ENCODE measurements at regions not wholly inside any gene's neighbourhood (a gene's known extent, or its start where the extent isn't known, plus 50 kb on each side); places are given as distances from the start of the nearest gene placed in this dataset.

DNA sequence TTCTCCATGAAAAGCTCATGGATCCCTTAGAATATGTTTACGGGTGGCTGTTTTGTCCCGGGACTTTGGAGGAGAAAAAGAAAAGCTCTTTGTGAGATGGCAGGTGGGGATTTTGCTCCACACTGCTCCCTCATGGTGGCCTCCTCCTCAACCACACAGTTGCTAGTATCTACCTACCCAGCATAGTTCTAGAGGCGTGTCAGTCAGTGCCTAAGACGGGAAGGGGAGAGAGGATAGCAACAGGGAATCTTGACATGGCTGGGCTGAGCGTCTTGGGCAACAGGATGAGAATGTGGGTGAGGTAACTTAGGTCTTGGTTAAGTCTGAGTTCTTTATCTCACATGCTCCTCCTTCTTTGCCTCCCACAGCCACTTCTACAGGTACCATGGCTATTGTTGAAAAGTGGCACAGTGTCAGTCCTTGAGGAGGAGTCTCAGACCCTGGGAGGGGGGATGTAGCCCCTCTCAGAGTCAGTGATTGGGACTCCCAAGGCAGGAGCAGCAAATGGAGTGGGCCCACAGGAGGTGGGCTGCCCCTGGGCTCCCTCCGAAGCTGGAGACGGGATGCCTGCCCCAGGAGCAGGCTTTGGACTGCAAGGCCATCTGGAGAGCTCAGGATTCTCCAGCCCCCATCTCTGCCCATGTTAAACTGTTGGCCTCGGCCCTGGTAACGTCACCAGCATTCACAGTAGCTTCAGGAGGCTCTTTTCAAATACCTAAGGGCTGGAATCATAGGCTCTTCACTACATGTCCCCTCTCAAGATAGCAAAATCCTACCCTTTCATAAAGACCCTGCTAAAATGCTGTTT, 75.4 kb downstream of the TENT5C start:
- Histone ChIP-seq H2AFZ (ENCODE audit: low read depth, low read length) (no peak overlapping the region), H3K79me2 (replicated peaks; ENCODE audit: insufficient read depth, low read length) (no peaks in the 10 kb centered on the region), H3K36me3 (ENCODE audit: insufficient read depth, low read length) (no peaks in the 10 kb centered on the region), H3K9me3 (ENCODE audit: low read length) (no peaks in the 10 kb centered on the region), H3K4me3 (ENCODE audit: low read length) (no peak overlapping the region), H4K20me1 (ENCODE audit: insufficient read depth) (no peaks in the 10 kb centered on the region), H3K27me3 (ENCODE audit: insufficient read depth, low read depth, low read length) (no peaks in the 10 kb centered on the region), H3F3A (ENCODE audit: insufficient read depth, low read length, poor library complexity, severe bottlenecking) (no peaks in the 10 kb centered on the region), H3K9me2 (ENCODE audit: insufficient read depth, low read length) (no peaks in the 10 kb centered on the region), H3K4me2 (ENCODE audit: low read length) (no peak overlapping the region), H3K27ac (ENCODE audit: low read length) (no peak overlapping the region), H3K9ac (ENCODE audit: low read length) (no peak overlapping the region)
- TF ChIP-seq, protein P1, sequence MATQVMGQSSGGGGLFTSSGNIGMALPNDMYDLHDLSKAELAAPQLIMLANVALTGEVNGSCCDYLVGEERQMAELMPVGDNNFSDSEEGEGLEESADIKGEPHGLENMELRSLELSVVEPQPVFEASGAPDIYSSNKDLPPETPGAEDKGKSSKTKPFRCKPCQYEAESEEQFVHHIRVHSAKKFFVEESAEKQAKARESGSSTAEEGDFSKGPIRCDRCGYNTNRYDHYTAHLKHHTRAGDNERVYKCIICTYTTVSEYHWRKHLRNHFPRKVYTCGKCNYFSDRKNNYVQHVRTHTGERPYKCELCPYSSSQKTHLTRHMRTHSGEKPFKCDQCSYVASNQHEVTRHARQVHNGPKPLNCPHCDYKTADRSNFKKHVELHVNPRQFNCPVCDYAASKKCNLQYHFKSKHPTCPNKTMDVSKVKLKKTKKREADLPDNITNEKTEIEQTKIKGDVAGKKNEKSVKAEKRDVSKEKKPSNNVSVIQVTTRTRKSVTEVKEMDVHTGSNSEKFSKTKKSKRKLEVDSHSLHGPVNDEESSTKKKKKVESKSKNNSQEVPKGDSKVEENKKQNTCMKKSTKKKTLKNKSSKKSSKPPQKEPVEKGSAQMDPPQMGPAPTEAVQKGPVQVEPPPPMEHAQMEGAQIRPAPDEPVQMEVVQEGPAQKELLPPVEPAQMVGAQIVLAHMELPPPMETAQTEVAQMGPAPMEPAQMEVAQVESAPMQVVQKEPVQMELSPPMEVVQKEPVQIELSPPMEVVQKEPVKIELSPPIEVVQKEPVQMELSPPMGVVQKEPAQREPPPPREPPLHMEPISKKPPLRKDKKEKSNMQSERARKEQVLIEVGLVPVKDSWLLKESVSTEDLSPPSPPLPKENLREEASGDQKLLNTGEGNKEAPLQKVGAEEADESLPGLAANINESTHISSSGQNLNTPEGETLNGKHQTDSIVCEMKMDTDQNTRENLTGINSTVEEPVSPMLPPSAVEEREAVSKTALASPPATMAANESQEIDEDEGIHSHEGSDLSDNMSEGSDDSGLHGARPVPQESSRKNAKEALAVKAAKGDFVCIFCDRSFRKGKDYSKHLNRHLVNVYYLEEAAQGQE (IDR thresholded peaks at IDR 0.05; ENCODE audit: borderline replicate concordance) = no peak
- TF ChIP-seq SMC3 (conservative IDR thresholded peaks at IDR 0.05; ENCODE audit: poor library complexity) = no peak
- TF ChIP-seq, protein P2, sequence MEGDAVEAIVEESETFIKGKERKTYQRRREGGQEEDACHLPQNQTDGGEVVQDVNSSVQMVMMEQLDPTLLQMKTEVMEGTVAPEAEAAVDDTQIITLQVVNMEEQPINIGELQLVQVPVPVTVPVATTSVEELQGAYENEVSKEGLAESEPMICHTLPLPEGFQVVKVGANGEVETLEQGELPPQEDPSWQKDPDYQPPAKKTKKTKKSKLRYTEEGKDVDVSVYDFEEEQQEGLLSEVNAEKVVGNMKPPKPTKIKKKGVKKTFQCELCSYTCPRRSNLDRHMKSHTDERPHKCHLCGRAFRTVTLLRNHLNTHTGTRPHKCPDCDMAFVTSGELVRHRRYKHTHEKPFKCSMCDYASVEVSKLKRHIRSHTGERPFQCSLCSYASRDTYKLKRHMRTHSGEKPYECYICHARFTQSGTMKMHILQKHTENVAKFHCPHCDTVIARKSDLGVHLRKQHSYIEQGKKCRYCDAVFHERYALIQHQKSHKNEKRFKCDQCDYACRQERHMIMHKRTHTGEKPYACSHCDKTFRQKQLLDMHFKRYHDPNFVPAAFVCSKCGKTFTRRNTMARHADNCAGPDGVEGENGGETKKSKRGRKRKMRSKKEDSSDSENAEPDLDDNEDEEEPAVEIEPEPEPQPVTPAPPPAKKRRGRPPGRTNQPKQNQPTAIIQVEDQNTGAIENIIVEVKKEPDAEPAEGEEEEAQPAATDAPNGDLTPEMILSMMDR (IDR thresholded peaks at IDR 0.05; ENCODE audit: poor library complexity, severe bottlenecking) = no peak
- TF ChIP-seq EZH2 (IDR thresholded peaks at IDR 0.05; ENCODE audit: borderline replicate concordance, insufficient read depth, low read length, poor library complexity, severe bottlenecking) = no peak
- no peak for TF ChIP-seq MXI1 (conservative IDR thresholded peaks at IDR 0.05; ENCODE audit: poor library complexity, severe bottlenecking)
- TF ChIP-seq EP300 (conservative IDR thresholded peaks at IDR 0.05; ENCODE audit: poor library complexity, severe bottlenecking) = no peak
- TF ChIP-seq POLR2AphosphoS5 (IDR thresholded peaks at IDR 0.05) = no peak
- TF ChIP-seq TAF1 (IDR thresholded peaks at IDR 0.05; ENCODE audit: low read depth) = no peak

DNA sequence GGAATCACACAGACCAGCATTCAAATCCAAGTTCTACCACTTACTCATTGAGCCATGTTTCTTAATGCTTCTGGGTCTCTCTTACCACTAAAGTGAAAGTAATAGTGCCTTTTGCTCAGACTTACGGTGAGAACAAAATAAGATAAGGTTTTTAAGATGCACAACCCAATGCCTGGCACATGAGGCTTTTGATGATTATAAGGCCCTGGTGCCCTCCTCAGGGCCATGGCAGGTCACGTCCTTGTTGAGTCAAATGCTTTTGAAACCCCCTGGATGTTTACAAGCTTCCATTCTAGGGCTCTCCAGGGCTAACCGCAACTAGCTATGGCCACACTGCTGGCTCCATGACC, 76.0 kb downstream of the TENT5C start:
- no peak overlapping the region for H3K27ac ChIP-seq (ENCODE audit: low read length)
- H3K4me3 ChIP-seq (ENCODE audit: low read length) = no peak overlapping the region

More for the DNA sequence above, 76.0 kb downstream of the TENT5C start:
- TF ChIP-seq, protein P2 (IDR thresholded peaks at IDR 0.05; ENCODE audit: poor library complexity, severe bottlenecking) = no peak
- no peak for TF ChIP-seq RAD21 (conservative IDR thresholded peaks at IDR 0.05)
- TF ChIP-seq TAF1 (IDR thresholded peaks at IDR 0.05; ENCODE audit: low read depth) = no peak
- H3K9me3 ChIP-seq (ENCODE audit: low read length) = no peaks in the 10 kb centered on the region
- H3K79me2 ChIP-seq (replicated peaks; ENCODE audit: insufficient read depth, low read length) = no peaks in the 10 kb centered on the region
- no peaks in the 10 kb centered on the region for H3K36me3 ChIP-seq (ENCODE audit: insufficient read depth, low read length)
- H2AFZ ChIP-seq (ENCODE audit: low read depth, low read length) = no peak overlapping the region
- no peaks in the 10 kb centered on the region for H3K27me3 ChIP-seq (ENCODE audit: insufficient read depth, low read depth, low read length)
- no peak overlapping the region for H3K4me2 ChIP-seq (ENCODE audit: low read length)
- no peaks in the 10 kb centered on the region for H4K20me1 ChIP-seq (ENCODE audit: insufficient read depth)
- no peaks in the 10 kb centered on the region for H3F3A ChIP-seq (ENCODE audit: insufficient read depth, low read length, poor library complexity, severe bottlenecking)
- H3K9me2 ChIP-seq (ENCODE audit: insufficient read depth, low read length) = no peaks in the 10 kb centered on the region
- no peak overlapping the region for H3K9ac ChIP-seq (ENCODE audit: low read length)
